A172 (cell line): ENCODE measurements at regions not wholly inside any gene's neighbourhood (a gene's known extent, or its start where the extent isn't known, plus 50 kb on each side); places are given as distances from the start of the nearest gene placed in this dataset.
"Not testable (repeated sequence)": the region's sequence is repeated elsewhere in the genome, so short reads cannot be mapped to it uniquely, and the experiment has no call there.

Experiments used
- DNase-seq: peaks from one replicate; pipeline ENCODE4 v3.0.0-alpha.2; 2015; ENCODE audit warnings: low spot score

DNA sequence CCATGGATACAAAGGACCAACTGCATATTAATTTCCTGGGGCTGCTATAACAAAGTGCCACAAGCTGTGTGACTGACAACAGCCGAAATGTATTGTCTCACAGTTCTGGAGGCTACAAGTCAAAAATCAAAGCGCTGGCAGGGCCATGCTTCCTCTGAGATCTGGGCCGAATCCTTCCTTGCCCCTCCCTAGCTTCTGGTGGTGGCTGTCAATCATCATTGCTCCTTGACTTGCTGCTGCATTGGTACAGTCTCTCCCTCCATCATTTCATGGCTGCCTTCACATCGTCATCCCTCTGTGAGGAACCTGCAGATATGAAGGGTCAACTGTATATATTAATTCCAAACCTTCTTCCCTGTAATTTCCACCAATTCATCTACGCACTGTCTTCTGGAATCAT lies 118.3 kb downstream of the EXOC5 start:
- DNase-seq = no peak

DNA sequence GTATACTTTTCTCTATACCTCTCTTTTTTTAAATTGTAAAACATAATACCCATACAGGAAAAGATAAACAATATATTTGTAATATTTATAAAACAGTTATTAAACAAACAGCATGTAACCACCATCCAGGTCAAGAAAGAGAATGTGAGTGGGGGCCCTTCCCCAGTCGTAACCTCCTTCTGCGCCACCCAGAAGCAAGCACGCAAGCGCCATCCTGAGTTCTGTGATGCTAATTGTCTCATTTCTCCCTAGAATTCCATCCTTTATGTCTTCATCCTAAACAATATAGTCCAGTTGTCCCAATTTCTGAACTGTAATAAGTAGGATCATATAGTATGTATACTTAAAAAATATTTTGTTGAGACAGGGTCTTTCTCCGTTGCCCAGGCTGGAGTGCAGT lies 129.5 kb downstream of the EXOC5 start:
- no peak for DNase-seq

DNA sequence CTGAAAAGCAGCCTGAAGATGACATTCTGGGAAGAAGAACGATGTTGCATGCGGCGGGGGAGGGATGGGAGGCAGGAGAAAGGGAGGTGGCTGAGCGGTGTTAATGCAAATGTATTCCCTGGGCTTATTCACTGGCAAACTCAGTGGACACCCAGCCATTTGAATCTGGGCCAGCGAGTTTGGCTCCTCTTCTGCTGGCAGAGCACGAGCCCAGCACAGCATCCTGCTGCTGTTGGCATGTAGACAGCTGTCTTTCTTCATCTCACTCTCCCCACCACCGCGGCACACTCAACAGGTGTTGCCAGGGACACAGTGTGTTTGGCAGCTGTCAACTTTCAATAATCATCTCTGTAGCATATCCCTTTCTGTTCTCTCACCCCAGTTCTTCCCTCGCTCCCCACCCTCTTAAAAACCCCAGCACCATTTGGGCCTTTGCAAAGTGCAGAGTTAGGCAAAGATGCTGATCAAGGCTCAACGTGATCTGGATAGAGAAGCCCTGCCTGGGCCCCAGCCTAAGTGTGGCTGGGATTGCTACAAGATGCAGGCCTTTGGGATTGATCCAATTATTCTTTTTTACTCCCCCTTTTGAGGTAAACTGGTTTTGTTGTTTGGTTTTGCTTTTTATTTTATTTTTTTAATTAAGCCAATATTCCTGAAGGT lies 131.9 kb downstream of the EXOC5 start:
- no peak for DNase-seq

DNA sequence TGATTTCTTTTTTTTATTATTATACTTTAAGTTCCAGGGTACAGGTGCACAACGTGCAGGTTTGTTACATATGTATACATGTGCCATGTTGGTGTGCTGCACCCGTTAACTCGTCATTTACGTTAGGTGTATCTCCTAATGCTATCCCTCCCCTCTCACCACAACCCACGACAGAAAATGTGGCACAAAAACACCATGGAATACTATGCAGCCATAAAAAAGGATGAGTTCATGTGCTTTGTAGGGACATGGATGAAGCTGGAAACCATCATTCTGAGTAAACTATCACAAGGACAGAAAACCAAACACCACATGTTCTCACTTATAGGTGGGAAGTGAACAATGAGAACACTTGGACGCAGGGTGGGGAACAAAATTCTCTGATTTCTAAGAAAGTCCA lies 140.9 kb downstream of the EXOC5 start:
- DNase-seq = not testable (repeated sequence)

DNA sequence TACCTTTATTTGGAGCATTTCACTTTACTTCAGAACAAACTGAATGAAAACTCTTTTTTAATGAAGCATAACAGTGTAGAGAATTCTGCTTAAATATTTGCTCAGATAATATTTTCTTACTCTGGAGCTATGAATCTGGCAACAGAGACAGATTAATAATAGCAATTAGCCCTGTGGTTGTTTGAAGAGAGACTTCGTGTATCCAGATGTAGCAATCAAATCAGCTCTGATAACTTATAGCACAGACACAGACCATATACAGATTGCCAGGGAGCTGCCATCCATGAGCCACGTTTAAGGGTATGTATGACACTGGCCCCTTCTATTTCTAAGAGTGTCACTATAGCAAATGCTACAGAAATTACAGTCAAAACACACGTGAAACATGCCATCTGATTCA lies 146.6 kb downstream of the EXOC5 start:
- DNase-seq = no peak

DNA sequence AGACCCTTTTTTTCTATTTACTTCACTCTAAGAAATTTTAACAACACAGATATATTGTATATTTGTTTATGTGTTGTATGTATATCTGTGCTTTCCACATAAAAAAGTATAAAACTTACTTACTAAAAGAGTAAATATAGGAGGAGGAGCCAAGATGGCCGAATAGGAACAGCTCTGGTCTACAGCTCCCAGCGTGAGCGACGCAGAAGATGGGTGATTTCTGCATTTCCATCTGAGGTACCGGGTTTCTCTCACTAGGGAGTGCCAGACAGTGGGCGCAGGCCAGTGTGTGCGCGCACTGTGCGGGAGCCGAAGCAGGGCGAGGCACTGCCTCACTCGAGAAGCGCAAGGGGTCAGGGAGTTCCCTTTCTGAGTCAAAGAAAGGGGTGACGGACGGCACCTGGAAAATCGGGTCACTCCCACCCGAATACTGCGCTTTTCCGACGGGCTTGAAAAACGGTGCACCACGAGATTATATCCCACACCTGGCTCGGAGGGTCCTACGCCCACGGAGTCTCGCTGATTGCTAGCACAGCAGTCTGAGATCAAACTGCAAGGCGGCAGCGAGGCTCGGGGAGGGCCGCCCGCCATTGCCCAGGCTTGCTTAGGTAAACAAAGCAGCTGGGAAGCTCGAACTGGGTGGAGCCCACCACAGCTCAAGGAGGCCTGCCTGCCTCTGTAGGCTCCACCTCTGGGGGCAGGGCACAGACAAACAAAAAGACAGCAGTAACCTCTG lies 156.5 kb downstream of the EXOC5 start:
- not testable (repeated sequence) for DNase-seq

DNA sequence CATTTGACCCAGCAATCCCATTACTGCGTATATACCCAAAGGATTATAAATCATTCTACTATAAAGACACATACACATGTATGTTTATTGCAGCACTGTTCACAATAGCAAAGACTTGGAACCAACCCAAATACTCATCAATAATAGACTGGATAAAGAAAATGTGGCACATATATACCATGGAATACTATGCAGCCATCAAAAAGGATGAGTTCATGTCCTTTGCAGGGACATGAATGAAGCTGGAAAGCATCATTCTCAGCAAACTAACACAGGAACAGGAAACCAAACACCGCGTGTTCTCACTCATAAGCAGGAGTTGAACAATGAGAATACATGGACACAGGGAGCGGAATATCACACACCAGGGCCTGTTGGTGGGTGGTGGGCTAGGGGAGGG lies 158.3 kb downstream of the EXOC5 start:
- not testable (repeated sequence) for DNase-seq

DNA sequence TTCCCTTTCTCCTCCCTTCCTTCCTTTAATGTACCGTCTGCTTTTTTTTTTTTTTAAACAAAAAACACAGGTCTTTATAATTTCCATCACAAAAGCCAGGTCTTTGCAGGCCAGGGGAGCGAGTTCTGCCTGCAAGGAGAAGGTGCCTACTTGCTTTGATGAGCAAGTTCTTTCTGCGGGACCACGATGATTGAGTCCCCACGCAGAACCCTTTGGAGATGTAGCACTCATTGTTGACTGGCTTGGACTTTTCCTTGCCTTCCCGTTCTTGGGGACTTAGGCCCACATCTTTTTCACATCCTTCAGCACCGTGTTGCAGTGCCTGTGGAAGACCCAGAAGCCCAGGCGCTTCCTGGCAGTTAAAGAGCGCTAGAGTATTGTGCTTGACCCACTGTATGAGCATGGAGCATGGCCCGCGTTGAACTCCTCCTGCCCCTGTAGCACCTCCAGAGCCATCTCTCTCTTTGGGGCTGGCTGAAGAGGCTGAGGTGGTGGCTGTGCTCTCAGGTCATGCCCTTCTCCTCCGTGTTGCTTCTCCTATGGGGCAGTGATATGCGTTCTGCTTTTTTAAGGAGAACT lies 177.6 kb downstream of the EXOC5 start:
- no peak for DNase-seq

DNA sequence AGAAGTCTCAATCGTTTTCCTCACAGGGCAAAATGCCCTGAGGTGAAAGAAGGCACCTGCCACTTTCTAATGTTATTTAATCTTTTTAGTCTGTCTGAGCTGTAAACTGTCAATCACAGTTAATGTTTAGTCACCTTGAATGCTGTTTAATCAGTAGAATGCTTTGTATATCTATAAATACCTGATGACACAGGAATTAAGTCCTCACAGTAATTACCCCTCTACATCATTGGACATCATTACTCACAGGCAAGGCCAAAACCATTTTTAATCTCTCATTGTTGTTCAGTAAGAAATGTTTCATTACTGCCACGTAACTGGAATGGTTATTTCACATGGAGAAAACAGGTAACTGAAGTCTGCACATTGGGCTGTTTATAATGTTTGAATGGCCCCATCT lies 178.8 kb downstream of the EXOC5 start:
- no peak for DNase-seq

DNA sequence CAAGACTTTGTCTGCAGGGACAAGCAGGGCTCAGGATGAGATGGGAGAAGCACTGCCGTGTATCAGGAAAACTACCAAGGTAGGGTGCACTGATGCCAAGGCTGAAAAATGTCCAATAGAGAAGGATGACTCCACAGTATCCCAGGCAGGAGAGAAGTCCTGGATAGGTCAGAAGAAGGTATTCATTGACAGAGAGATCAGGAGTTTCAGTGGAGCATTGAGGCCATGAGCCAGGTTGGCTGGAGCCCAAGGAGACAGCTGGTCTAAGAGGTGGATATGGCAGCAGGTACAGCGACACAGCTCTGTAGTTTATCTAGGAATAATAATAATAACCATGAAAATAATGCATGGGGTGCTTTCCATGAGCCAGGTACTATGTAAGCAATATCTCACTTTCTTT lies 180.9 kb downstream of the EXOC5 start:
- no peak for DNase-seq

DNA sequence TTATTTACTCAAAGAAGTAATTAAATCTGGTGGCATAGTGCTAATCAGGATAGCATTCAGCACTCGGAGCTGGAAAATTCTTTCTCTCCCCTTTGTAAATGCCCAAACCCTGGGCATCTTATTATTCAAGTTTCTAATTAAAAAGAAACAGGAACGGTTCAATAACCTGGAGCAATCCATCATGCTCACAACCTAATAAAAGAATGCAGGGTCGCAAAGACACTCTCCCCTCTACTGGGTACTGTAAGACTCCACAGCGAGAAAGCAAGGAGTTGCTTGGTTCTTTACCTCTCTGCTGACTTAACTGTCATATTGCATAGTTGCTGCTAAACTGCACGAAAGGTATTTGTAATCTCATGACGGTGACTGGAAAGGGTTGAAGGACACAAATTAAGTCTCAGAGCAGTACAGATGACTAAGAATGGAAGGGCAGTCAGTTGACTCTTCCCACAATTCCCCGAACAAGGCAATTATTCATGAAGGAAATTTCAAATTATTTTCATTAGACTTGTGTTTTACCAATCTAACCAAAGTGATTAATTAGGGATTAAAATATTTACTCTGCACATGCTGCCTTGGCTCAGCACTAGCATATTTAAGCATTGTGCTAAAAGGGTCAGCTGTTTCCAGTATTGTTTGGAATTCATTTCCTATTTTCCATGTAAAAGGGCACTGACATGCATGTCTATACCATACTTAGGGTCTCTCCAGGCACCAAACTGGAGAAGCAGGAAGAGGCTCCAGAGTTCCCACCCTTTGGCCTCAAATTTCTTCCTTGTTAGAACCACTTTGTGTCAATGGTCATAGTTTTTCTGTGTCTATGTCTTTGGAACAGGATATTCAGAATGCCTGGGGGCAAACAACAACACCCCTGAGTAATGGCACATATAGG lies 182.2 kb downstream of the EXOC5 start:
- no peak for DNase-seq

DNA sequence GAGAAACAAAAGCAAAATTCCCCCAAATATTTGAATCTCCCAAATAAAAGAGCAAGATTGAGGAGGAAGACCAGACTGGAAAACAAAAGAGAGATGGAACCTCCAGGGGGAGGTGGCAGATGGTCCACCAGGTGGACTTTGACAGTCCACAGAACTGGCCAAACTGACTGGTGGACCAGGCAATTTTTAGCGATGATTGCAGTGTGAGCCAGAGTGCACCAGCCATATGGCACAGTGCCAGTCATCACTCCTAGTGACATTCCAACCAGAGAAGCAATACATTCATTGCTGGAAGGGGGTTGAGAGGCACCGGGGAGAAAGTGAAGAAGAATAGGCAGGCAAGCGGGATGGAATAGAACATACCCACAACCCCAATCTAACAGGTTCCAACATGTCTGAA lies 182.9 kb downstream of the EXOC5 start:
- no peak for DNase-seq

DNA sequence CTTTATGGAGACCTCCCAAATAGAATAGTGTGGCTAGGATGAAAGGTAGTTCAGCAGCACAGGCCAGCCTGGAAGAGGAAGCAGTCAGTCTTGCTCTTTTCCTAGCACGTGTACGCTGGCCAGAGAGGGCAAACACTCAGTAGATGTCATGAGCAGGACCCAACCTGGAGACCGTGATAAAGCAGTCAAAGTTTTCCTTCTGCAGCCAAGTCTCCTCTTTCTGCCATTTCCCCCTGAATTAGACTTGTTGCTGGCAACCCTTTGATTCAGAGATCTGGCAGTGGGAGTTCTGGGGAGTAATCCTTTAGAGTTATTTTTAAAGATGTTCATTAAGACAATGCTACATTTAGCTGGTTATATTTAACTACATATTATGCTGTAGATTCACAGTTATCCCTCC lies 183.7 kb downstream of the EXOC5 start:
- no peak for DNase-seq

DNA sequence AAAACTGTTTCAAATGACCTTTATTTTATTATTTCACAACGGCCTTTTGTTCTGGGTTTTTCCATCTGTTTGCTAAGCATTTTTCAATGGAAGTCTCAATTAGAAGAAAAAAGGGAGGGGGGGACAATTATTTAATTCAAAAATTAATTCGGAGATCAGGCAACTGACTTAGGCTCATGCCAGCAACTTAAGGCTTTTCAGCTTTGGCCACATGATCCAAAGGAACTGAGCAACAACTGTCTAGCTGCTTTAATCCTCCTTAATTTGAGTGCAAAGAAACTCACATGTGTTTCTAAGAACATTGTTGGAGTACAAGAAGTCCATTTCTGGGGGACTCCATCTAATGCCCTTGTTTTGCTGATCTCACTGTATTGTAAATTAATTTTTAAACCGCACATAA lies 188.0 kb downstream of the EXOC5 start:
- no peak for DNase-seq

DNA sequence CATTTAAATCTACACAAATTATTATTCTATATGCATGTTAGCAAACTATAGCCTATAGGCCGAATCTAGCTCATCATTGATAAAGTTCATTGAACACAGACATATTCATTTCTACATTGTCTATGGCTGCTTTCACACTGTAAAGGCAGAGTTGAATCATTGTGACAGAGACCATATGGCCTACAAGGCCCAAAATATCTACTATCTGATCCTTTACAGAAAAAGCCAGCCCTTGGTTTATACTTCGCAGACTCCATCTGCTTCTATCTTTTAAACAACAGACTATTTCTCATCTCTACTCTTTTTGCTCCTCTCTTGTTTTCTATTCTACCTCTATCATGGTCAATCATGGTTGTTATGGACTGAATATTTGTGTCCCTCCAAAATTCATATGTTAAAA lies 190.7 kb downstream of the EXOC5 start:
- DNase-seq = no peak

DNA sequence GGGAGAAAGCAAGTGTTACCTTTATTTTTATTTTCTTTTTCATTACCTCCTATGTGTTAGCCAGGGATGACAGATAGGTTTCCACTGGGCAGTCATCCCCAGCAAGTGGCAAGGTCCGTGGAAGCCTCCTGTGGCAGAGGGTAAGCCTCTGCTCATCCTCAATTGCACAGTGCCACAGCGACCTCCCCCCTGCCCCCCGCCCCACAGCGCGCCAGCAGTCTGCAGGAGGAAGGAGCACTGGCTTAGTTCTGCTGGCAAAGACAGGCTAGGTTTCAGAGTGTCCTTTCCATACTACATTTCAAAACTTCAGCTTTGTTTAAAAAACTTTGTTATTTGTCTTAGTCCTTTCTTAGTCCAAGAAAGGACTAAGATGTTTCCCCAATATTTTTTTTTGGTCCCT lies 194.7 kb downstream of the EXOC5 start:
- no peak for DNase-seq

DNA sequence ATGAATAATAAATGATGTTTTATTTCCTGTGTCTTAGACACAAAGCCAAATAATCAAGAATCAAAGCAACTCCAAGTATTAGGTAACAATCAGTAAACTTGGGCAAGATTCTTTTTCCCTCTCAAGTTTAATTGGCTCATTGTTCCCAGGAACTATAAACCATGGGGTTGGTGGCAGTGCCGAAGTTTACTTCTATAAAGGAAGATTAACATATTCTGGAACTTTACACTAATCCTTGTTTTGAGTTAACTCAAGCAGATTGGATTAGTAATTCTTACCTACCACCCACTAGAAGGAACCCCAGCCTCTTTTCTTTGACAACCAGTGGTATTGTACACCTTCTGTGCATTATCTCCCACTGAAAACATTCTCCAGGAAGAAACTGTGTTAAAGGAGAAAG lies 197.1 kb downstream of the EXOC5 start:
- DNase-seq = no peak

DNA sequence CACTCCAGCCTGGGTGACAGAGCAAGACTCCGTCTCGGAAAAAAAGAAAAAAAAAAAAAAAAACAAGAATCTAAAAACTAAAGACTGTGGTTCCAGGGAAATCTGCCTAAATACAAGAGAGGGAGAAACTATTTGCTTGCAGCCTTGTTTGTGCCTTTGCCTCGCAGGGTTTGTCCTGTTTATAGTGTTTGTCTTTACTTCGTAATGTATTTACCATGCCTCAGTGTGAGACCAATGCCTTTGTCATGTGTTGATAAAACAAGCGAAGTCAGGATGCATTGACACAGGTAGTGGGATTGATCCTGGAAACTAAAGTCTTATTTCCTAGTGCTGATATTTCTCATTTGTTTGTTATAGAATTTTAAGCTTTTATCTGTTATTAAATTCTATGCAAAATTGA lies 199.0 kb downstream of the EXOC5 start:
- no peak for DNase-seq

DNA sequence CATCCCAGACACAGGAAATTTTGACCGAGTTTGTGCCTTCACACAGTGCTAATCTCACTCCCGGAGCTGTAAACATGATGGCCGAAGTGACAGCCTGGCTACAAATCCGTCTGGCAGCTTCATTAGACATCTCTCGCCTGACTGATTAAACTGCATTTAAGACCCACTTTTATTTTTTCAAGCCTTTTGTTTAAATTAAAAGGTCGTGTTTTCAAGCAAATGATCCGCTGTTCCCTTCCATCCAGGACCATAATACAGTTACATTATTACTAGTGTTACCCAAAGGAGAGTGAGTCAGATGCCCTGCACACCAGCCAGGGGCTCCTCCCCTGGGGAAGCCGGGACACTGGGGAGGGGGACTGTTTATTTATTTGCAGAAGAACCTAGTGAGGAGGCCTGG lies 200.2 kb downstream of the EXOC5 start:
- DNase-seq = no peak

DNA sequence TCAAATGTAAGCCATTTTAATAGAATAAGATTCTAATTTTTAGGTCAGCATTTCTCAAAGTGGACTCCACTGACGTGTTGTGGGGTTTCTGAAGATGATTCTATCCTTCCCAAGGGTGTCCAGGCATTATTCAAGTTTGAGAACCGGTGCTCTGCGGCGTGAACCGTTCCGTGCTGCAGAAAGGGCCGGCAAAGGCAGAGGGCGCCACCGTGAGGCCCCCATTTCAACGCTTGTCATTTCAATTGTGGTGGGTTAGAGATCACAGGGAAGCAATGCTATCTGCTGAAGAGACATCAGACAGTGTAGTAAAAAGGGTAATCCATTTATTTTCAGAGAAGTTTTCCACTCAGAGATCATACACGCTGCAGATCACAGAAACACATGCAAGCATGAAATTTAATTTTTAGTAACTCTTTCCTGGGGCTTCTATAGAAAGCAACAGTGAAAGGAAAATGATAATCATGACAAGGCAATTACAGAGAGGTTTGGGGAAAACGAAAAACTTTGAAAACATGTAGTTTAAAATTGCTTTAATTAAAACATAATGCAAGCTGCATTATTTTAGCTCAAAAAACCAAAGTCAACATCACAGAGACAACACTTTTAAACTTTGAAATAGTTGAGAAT lies 201.7 kb downstream of the EXOC5 start:
- DNase-seq = no peak

DNA sequence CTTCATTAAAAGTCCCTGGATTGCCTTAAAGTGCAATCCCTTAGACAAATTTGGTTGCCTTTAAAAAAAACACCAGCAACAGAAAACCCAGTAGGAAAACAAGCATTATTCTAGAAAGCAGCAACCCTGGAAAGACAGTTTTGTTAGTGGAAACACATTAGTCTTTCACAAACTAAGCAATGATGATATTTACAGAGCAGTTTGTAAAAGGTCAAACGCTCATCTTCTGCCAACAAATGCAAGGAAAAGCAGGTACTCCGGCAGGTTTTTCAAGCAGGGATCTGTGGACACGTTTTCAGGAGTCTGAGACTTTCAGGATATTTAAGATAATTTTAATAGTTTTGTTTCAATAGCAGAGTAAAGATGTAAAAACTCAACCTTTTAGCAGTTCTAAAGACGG lies 202.2 kb downstream of the EXOC5 start:
- DNase-seq = no peak
